AG04449 (cell line): ENCODE measurements at regions not wholly inside any gene's neighbourhood (a gene's known extent, or its start where the extent isn't known, plus 50 kb on each side); places are given as distances from the start of the nearest gene placed in this dataset.

ENCODE experiments used
- CTCF ChIA-PET: fragments of 350-600 bp; formaldehyde crosslinking; extraction: SDS; loops from one replicate; lab custom pipeline; 2021; ENCODE audit warnings: antibody characterized with exemption; lab: Yijun Ruan, JAX
- POLR2A ChIA-PET: fragments of 400-600, 350-600 bp; formaldehyde crosslinking; extraction: SDS; loops from one replicate; lab custom pipeline; 2020; ENCODE audit warnings: antibody characterized with exemption, inconsistent platforms; lab: Yijun Ruan, JAX
- DNase-seq: peaks from one replicate; pipeline ENCODE4 v3.0.0-alpha.2; 2010; ENCODE audit warnings: low read depth, low spot score
- H3K4me3 ChIP-seq: 2 replicates; pipeline ENCODE4 v1.5.1; 2011; ENCODE audit warnings: low read depth, mild to moderate bottlenecking, control low read depth, low read length
- CTCF ChIP-seq: IDR thresholded peaks from one replicate; pipeline ENCODE4 v1.5.1; 2011; ENCODE audit warnings: mild to moderate bottlenecking, moderate library complexity, low read length, control low read depth, inconsistent platforms; ENCODE audit not compliant: insufficient read depth; ENCODE audit errors: missing control alignments

- ChIA-PET CTCF (no interaction called here), POLR2A (no interaction called here)
- TF ChIP-seq CTCF, result no peak
- no peak overlapping the region for H3K4me3 ChIP-seq
- no peak for DNase-seq
Observed at GRCh38 chr15:100821327-100821726, 58.3 kb upstream of the ALDH1A3 start.

GRCh38 chr15:100824211-100824610 lies 55.4 kb upstream of the ALDH1A3 start:
- no peak overlapping the region for H3K4me3 ChIP-seq
- CTCF ChIA-PET, result interaction anchor here (1.1 kb wide), 1 partner anchor 11 kb away, joined by 3 read pairs; no protein-coding TSS in a partner anchor
- no peak for TF ChIP-seq CTCF
- DNase-seq, result no peak
- POLR2A ChIA-PET, result no interaction called here

GRCh38 chr15:100829457-100829856 lies 50.2 kb upstream of the ALDH1A3 start:
- no peak for TF ChIP-seq CTCF
- ChIA-PET POLR2A (no interaction called here), CTCF (interaction anchor here (1.2 kb wide), 1 partner anchor 11 kb away, joined by 4 read pairs; no protein-coding TSS in a partner anchor)
- no peak for DNase-seq
- no peak overlapping the region for H3K4me3 ChIP-seq
